WTC11 (cell line): ENCODE measurements at regions not wholly inside any gene's neighbourhood (a gene's known extent, or its start where the extent isn't known, plus 50 kb on each side); places are given as distances from the start of the nearest gene placed in this dataset.

Experiments
- ATAC-seq: fragments of 200-7000 bp; cut with Tn5 transposase; 2 replicates; pipeline ENCODE4 v1.10.0; 2021; ENCODE audit warnings: mild to moderate bottlenecking, moderate library complexity
- CTCF ChIA-PET: fragments of 300-600 bp; sonication (Branson Sonifier 250); formaldehyde crosslinking; loops from one replicate; lab custom pipeline; 2021; ENCODE audit warnings: antibody characterized with exemption; lab: Charles Lee
- POLR2A ChIA-PET: fragments of 350-600 bp; sonication (Branson Sonifier 250); formaldehyde crosslinking; loops from one replicate; lab custom pipeline; 2021; ENCODE audit warnings: antibody characterized with exemption; lab: Charles Lee
- DNase-seq: peaks from one replicate; pipeline ENCODE4 v3.0.0; 2021; ENCODE audit warnings: low spot score
- H3K27ac Mint-ChIP-seq: 2 replicates; pipeline ENCODE4 v1.8.0; 2021; ENCODE audit warnings: mixed read lengths
- H3K27me3 Mint-ChIP-seq: 2 replicates; pipeline ENCODE4 v1.8.0; 2021; ENCODE audit warnings: low read depth, mild to moderate bottlenecking, moderate library complexity, mixed read lengths
- H3K36me3 Mint-ChIP-seq: 2 replicates; pipeline ENCODE4 v1.8.0; 2021; ENCODE audit warnings: mixed read lengths
- H3K4me1 Mint-ChIP-seq: 2 replicates; pipeline ENCODE4 v1.8.0; 2022; ENCODE audit warnings: mixed read lengths
- H3K4me3 Mint-ChIP-seq: 2 replicates; pipeline ENCODE4 v1.8.0; 2021; ENCODE audit warnings: mild to moderate bottlenecking, moderate library complexity, mixed read lengths
- H3K9me3 Mint-ChIP-seq: 2 replicates; pipeline ENCODE4 v1.8.0; 2021; ENCODE audit warnings: mixed read lengths
- CBFB ChIP-seq: sonication (generic); formaldehyde crosslinking; IDR thresholded peaks from 2 replicates; pipeline ENCODE4 v1.8.1; 2022; ENCODE audit warnings: mild to moderate bottlenecking, low read depth, missing genetic modification reagents
- CREB1 ChIP-seq: sonication (generic); formaldehyde crosslinking; IDR thresholded peaks from 2 replicates; pipeline ENCODE4 v1.8.0; 2023; ENCODE audit warnings: mild to moderate bottlenecking, missing genetic modification reagents
- GABPB1 ChIP-seq: sonication (generic); formaldehyde crosslinking; IDR thresholded peaks from 2 replicates; pipeline ENCODE4 v1.8.1; 2023; ENCODE audit warnings: mild to moderate bottlenecking, missing genetic modification reagents
- KAT7 ChIP-seq: sonication (generic); formaldehyde crosslinking; IDR thresholded peaks from 2 replicates; pipeline ENCODE4 v1.8.1; 2023; ENCODE audit warnings: missing genetic modification reagents, mild to moderate bottlenecking, borderline replicate concordance
- NFE2L1 ChIP-seq: sonication (generic); formaldehyde crosslinking; IDR thresholded peaks from 2 replicates; pipeline ENCODE4 v1.8.1; 2023; ENCODE audit warnings: missing genetic modification reagents
- RELA ChIP-seq: sonication (generic); formaldehyde crosslinking; IDR thresholded peaks from 2 replicates; pipeline ENCODE4 v1.8.1; 2022; ENCODE audit warnings: missing genetic modification reagents, mild to moderate bottlenecking, borderline replicate concordance
- SMAD3 ChIP-seq: sonication (generic); formaldehyde crosslinking; IDR thresholded peaks from 2 replicates; pipeline ENCODE4 v1.8.0; 2022; ENCODE audit warnings: missing genetic modification reagents, mild to moderate bottlenecking, borderline replicate concordance
- SMAD4 ChIP-seq: sonication (generic); formaldehyde crosslinking; IDR thresholded peaks from 2 replicates; pipeline ENCODE4 v1.8.0; 2022; ENCODE audit warnings: mild to moderate bottlenecking, missing genetic modification reagents
- SOX15 ChIP-seq: fragments of 250-450 bp; sonication (Bioruptor Pico); IDR thresholded peaks from 2 replicates; pipeline ENCODE4 v1.9.0; 2021; ENCODE audit warnings: mild to moderate bottlenecking
- SP1 ChIP-seq: sonication (generic); formaldehyde crosslinking; conservative IDR thresholded peaks from 2 replicates; pipeline ENCODE4 v1.8.1; 2022; ENCODE audit warnings: missing genetic modification reagents
- TCF7 ChIP-seq: sonication (generic); formaldehyde crosslinking; IDR thresholded peaks from 2 replicates; pipeline ENCODE4 v1.8.0; 2022; ENCODE audit warnings: mild to moderate bottlenecking, low read depth, missing genetic modification reagents, moderate library complexity
- TP53 ChIP-seq: sonication (generic); formaldehyde crosslinking; IDR thresholded peaks from 2 replicates; pipeline ENCODE4 v1.8.1; 2023; ENCODE audit warnings: mild to moderate bottlenecking, missing genetic modification reagents
- ZNF671 ChIP-seq: fragments of 250-450 bp; sonication (Bioruptor Pico); IDR thresholded peaks from 2 replicates; pipeline ENCODE4 v1.8.0; 2021; ENCODE audit warnings: mild to moderate bottlenecking
- TF ChIP-seq, protein P1 (sequence below): fragments of 200-600 bp; IDR thresholded peaks from 2 replicates; pipeline ENCODE4 v1.8.0; 2022; ENCODE audit warnings: antibody characterized with exemption
- TF ChIP-seq, protein P2 (sequence below): fragments of 250-450 bp; sonication (Bioruptor Pico); IDR thresholded peaks from 2 replicates; pipeline ENCODE4 v2.1.2; 2022; ENCODE audit warnings: mild to moderate bottlenecking, moderate library complexity
- TF ChIP-seq, protein P3 (sequence below): sonication (generic); formaldehyde crosslinking; IDR thresholded peaks from 2 replicates; pipeline ENCODE4 v1.8.1; 2022; ENCODE audit warnings: missing genetic modification reagents, borderline replicate concordance
- TF ChIP-seq, protein P4 (sequence below): sonication (generic); formaldehyde crosslinking; IDR thresholded peaks from 2 replicates; pipeline ENCODE4 v1.8.1; 2022; ENCODE audit warnings: mild to moderate bottlenecking, missing genetic modification reagents, moderate library complexity, borderline replicate concordance
- TF ChIP-seq, protein P5 (sequence below): sonication (generic); formaldehyde crosslinking; IDR thresholded peaks from 2 replicates; pipeline ENCODE4 v1.8.1; 2023; ENCODE audit warnings: mild to moderate bottlenecking, moderate library complexity, missing genetic modification reagents
- TF ChIP-seq, protein P6 (sequence below): sonication (generic); formaldehyde crosslinking; IDR thresholded peaks from 2 replicates; pipeline ENCODE4 v1.8.1; 2022; ENCODE audit warnings: low read depth, mild to moderate bottlenecking, moderate library complexity, missing genetic modification reagents, borderline replicate concordance
- TF ChIP-seq, protein P7 (sequence below): sonication (generic); formaldehyde crosslinking; IDR thresholded peaks from 2 replicates; pipeline ENCODE4 v1.8.1; 2023; ENCODE audit warnings: mild to moderate bottlenecking, missing genetic modification reagents, moderate library complexity

DNA sequence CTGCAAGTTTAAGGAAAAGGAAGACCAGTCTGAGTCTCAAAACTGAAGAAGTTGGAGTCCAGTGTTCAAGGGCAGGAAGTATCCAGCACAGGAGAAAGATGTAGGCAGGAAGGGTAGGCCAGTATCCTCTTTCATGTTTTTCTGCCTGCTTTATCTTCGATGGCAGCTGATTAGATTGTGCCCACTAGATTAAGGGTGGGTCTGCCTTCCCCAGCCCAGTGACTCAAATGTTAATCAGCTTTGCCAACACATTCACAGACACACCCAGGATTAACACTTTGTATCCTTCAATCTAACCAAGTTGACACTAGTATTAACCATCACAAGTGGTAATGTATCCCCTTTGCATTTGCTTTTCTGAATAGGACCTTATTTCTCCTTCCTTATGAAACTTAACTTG is 535.9 kb upstream of the FTMT start:
- no peaks in the 10 kb centered on the region for H3K36me3 Mint-ChIP-seq
- DNase-seq, result no peak
- H3K9me3 Mint-ChIP-seq, result peaks cover 8% of the 10 kb centered on the region
- H3K4me1 Mint-ChIP-seq, result no peaks in the 10 kb centered on the region
- TF ChIP-seq, protein P1, sequence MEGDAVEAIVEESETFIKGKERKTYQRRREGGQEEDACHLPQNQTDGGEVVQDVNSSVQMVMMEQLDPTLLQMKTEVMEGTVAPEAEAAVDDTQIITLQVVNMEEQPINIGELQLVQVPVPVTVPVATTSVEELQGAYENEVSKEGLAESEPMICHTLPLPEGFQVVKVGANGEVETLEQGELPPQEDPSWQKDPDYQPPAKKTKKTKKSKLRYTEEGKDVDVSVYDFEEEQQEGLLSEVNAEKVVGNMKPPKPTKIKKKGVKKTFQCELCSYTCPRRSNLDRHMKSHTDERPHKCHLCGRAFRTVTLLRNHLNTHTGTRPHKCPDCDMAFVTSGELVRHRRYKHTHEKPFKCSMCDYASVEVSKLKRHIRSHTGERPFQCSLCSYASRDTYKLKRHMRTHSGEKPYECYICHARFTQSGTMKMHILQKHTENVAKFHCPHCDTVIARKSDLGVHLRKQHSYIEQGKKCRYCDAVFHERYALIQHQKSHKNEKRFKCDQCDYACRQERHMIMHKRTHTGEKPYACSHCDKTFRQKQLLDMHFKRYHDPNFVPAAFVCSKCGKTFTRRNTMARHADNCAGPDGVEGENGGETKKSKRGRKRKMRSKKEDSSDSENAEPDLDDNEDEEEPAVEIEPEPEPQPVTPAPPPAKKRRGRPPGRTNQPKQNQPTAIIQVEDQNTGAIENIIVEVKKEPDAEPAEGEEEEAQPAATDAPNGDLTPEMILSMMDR, result no peak
- TF ChIP-seq ZNF671 (CRISPR knock-in tag), result no peak
- TF ChIP-seq, protein P2, sequence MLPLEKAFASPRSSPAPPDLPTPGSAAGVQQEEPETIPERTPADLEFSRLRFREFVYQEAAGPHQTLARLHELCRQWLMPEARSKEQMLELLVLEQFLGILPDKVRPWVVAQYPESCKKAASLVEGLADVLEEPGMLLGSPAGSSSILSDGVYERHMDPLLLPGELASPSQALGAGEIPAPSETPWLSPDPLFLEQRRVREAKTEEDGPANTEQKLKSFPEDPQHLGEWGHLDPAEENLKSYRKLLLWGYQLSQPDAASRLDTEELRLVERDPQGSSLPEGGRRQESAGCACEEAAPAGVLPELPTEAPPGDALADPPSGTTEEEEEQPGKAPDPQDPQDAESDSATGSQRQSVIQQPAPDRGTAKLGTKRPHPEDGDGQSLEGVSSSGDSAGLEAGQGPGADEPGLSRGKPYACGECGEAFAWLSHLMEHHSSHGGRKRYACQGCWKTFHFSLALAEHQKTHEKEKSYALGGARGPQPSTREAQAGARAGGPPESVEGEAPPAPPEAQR (CRISPR knock-in tag), result no peak
- no peak for TF ChIP-seq SP1 (CRISPR knock-in tag)
- TF ChIP-seq CBFB (CRISPR knock-in tag), result no peak
- no peak for TF ChIP-seq SOX15 (CRISPR knock-in tag)
- TF ChIP-seq NFE2L1 (CRISPR knock-in tag), result no peak
- TF ChIP-seq, protein P3, sequence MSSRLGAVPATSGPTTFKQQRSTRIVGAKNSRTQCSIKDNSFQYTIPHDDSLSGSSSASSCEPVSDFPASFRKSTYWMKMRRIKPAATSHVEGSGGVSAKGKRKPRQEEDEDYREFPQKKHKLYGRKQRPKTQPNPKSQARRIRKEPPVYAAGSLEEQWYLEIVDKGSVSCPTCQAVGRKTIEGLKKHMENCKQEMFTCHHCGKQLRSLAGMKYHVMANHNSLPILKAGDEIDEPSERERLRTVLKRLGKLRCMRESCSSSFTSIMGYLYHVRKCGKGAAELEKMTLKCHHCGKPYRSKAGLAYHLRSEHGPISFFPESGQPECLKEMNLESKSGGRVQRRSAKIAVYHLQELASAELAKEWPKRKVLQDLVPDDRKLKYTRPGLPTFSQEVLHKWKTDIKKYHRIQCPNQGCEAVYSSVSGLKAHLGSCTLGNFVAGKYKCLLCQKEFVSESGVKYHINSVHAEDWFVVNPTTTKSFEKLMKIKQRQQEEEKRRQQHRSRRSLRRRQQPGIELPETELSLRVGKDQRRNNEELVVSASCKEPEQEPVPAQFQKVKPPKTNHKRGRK (CRISPR knock-in tag), result no peak
- no peak for TF ChIP-seq GABPB1 (CRISPR knock-in tag)
- no peak for TF ChIP-seq CREB1
- TF ChIP-seq, protein P4, sequence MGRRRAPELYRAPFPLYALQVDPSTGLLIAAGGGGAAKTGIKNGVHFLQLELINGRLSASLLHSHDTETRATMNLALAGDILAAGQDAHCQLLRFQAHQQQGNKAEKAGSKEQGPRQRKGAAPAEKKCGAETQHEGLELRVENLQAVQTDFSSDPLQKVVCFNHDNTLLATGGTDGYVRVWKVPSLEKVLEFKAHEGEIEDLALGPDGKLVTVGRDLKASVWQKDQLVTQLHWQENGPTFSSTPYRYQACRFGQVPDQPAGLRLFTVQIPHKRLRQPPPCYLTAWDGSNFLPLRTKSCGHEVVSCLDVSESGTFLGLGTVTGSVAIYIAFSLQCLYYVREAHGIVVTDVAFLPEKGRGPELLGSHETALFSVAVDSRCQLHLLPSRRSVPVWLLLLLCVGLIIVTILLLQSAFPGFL, result no peak
- TF ChIP-seq TCF7 (CRISPR knock-in tag), result no peak
- TF ChIP-seq SMAD4 (CRISPR knock-in tag), result no peak
- TF ChIP-seq KAT7 (CRISPR knock-in tag), result no peak
- TF ChIP-seq, protein P5, sequence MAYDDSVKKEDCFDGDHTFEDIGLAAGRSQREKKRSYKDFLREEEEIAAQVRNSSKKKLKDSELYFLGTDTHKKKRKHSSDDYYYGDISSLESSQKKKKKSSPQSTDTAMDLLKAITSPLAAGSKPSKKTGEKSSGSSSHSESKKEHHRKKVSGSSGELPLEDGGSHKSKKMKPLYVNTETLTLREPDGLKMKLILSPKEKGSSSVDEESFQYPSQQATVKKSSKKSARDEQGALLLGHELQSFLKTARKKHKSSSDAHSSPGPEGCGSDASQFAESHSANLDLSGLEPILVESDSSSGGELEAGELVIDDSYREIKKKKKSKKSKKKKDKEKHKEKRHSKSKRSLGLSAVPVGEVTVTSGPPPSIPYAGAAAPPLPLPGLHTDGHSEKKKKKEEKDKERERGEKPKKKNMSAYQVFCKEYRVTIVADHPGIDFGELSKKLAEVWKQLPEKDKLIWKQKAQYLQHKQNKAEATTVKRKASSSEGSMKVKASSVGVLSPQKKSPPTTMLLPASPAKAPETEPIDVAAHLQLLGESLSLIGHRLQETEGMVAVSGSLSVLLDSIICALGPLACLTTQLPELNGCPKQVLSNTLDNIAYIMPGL (CRISPR knock-in tag), result no peak
- no peak for TF ChIP-seq SMAD3
- TF ChIP-seq RELA (CRISPR knock-in tag), result no peak
- TF ChIP-seq, protein P6, sequence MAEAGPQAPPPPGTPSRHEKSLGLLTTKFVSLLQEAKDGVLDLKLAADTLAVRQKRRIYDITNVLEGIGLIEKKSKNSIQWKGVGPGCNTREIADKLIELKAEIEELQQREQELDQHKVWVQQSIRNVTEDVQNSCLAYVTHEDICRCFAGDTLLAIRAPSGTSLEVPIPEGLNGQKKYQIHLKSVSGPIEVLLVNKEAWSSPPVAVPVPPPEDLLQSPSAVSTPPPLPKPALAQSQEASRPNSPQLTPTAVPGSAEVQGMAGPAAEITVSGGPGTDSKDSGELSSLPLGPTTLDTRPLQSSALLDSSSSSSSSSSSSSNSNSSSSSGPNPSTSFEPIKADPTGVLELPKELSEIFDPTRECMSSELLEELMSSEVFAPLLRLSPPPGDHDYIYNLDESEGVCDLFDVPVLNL (CRISPR knock-in tag), result no peak
- no peak for TF ChIP-seq TP53 (CRISPR knock-in tag)
- TF ChIP-seq, protein P7, sequence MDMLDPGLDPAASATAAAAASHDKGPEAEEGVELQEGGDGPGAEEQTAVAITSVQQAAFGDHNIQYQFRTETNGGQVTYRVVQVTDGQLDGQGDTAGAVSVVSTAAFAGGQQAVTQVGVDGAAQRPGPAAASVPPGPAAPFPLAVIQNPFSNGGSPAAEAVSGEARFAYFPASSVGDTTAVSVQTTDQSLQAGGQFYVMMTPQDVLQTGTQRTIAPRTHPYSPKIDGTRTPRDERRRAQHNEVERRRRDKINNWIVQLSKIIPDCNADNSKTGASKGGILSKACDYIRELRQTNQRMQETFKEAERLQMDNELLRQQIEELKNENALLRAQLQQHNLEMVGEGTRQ (CRISPR knock-in tag), result no peak
- TF ChIP-seq, all 79 proteins: peak for 0
- ATAC-seq, result no peak
- CTCF ChIA-PET, result no interaction called here
- Mint-ChIP-seq H3K4me3 (no peak overlapping the region), H3K27ac (no peak overlapping the region), H3K27me3 (no peaks in the 10 kb centered on the region)
- POLR2A ChIA-PET, result no interaction called here
